Natural killer cell (primary cell): ENCODE measurements at regions not wholly inside any gene's neighbourhood (a gene's known extent, or its start where the extent isn't known, plus 50 kb on each side); places are given as distances from the start of the nearest gene placed in this dataset.

ENCODE experiments used
- ATAC-seq, 3 donors: fragments of 150-1000 bp in 2 of 3; fragments of 200-7000 bp in 1 of 3; cut with Tn5 transposase; 1 replicate in 1 of 3; 2 replicates in 2 of 3; pipeline ENCODE4 v1.10.0; 2021; ENCODE audit warnings: mild to moderate bottlenecking in 2 of 3, moderate library complexity in 2 of 3
- DNase-seq, 2 donors: peaks; one replicate each; pipeline versions ENCODE4 v3.0.0 to v3.0.0-alpha.2; 2013 to 2021; ENCODE audit warnings: mixed read lengths in 1 of 2
- H3K27ac ChIP-seq: one replicate; pipeline ENCODE4 v1.5.1; 2013; ENCODE audit warnings: mild to moderate bottlenecking, low read length
- H3K27me3 ChIP-seq: one replicate; pipeline ENCODE4 v1.6.1; 2013; ENCODE audit warnings: low read length; ENCODE audit not compliant: control insufficient read depth, insufficient read depth
- H3K36me3 ChIP-seq: one replicate; pipeline ENCODE4 v1.6.1; 2013; ENCODE audit warnings: low read length; ENCODE audit not compliant: control insufficient read depth, insufficient read depth
- H3K4me1 ChIP-seq: one replicate; pipeline ENCODE4 v1.6.1; 2013; ENCODE audit warnings: low read length; ENCODE audit not compliant: control insufficient read depth, insufficient read depth
- H3K4me3 ChIP-seq: one replicate; pipeline ENCODE4 v1.5.1; 2013; ENCODE audit warnings: low read length
- H3K9me3 ChIP-seq: one replicate; pipeline ENCODE4 v1.6.1; 2013; ENCODE audit warnings: low read length; ENCODE audit not compliant: control insufficient read depth, insufficient read depth
- H3K27ac Mint-ChIP-seq, 2 donors: one replicate each; pipeline ENCODE4 v1.8.0; 2022; ENCODE audit warnings: mild to moderate bottlenecking in 2 of 2, mixed read lengths in 2 of 2, moderate library complexity in 1 of 2
- H3K27me3 Mint-ChIP-seq, 2 donors: one replicate each; pipeline ENCODE4 v1.8.0; 2022; ENCODE audit warnings: low read depth in 2 of 2, mixed read lengths in 2 of 2
- H3K36me3 Mint-ChIP-seq: one replicate; pipeline ENCODE4 v1.8.0; 2022; ENCODE audit warnings: mixed read lengths
- H3K4me1 Mint-ChIP-seq, 2 donors: one replicate each; pipeline ENCODE4 v1.8.0; 2022; ENCODE audit warnings: mixed read lengths in 2 of 2
- H3K4me3 Mint-ChIP-seq: one replicate; pipeline ENCODE4 v1.8.0; 2022; ENCODE audit warnings: mild to moderate bottlenecking, moderate library complexity, mixed read lengths
- H3K9me3 Mint-ChIP-seq, 2 donors: one replicate each; pipeline ENCODE4 v1.8.0; 2022; ENCODE audit warnings: mixed read lengths in 2 of 2
- CTCF ChIP-seq: fragments of 200-600 bp; IDR thresholded peaks from one replicate; pipeline ENCODE4 v1.8.0; 2022; ENCODE audit warnings: antibody characterized with exemption
- WGBS: methylation state at CpG from one replicate; pipeline ENCODE4 v1.1.7; 2013; ENCODE audit warnings: missing lambda C conversion rate; ENCODE audit not compliant: insufficient coverage; 5-methylcytosine and 5-hydroxymethylcytosine counted together
- intact Hi-C: fragments of 100-400 bp; cut with micrococcal nuclease; formaldehyde crosslinking; loops from one replicate; pipeline ENCODE4 v1.14.2; 2022

DNA sequence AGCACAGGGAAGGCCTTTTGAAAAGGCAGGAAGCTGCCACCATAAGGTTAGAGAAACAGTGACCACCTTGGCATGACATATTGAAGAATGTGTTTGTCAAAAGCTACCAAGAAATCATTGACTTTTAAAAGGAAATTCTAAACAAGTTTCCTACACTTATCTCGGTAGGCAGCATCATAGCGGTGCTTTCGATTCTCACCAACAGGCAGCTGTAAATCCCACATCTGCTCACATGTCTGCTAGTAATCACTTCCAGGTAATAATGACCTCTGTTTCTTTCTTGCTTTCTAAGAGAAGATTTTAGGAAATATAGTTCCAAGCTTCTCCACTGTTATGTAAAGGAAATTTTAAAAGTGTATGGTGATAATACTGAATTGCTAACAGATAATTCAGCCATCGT is 821.1 kb upstream of the FOXG1 start:
- intact Hi-C loops, result no loop called here
- peaks cover 6 to 18% of the 10 kb centered on the region in 2 donors for H3K9me3 Mint-ChIP-seq
- TF ChIP-seq CTCF, result no peak

DNA sequence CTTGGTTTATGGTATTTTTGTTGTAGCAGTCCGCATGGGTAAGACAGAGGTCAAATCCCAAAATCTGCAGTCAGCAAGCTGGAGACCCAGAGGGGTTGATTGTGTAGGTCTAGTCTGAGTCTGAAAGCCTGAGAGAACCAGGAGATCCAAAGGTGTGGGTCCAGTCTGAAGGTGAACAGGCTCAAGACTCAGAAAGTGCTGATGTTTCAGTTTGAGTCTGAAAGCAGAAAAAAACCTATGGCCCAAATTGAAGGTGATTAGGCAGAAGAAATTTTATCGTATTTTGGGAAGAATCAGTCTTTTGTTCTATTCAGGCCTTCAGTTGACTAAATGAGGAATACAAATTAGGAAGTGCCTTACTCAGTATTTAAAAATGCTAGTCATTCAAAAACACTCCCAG is 807.8 kb upstream of the FOXG1 start:
- H3K4me3 ChIP-seq, result no peak overlapping the region
- intact Hi-C loops, result no loop called here
- H3K36me3 ChIP-seq, result no peaks in the 10 kb centered on the region
- H3K36me3 Mint-ChIP-seq, result no peaks in the 10 kb centered on the region
- H3K9me3 ChIP-seq, result peaks cover 6% of the 10 kb centered on the region
- ATAC-seq (no peak), DNase-seq (no peak)
- H3K27me3 Mint-ChIP-seq, result no peaks in the 10 kb centered on the region
- no peak for TF ChIP-seq CTCF
- no peaks in the 10 kb centered on the region for H3K27me3 ChIP-seq
- no peak overlapping the region for H3K4me3 Mint-ChIP-seq
- peaks cover 13 to 21% of the 10 kb centered on the region in 2 donors for H3K9me3 Mint-ChIP-seq
- H3K27ac Mint-ChIP-seq, result no peak overlapping the region
- WGBS, result 84% methylated on average over 2 of the region's 2 CpGs
- no peaks in the 10 kb centered on the region for H3K4me1 Mint-ChIP-seq
- no peaks in the 10 kb centered on the region for H3K4me1 ChIP-seq
- H3K27ac ChIP-seq, result no peak overlapping the region

More for the DNA sequence above, 821.1 kb upstream of the FOXG1 start:
- no peak overlapping the region for H3K27ac ChIP-seq
- Mint-ChIP-seq H3K4me1 (no peaks in the 10 kb centered on the region), H3K27me3 (no peaks in the 10 kb centered on the region), H3K4me3 (no peak overlapping the region), H3K36me3 (no peaks in the 10 kb centered on the region), H3K27ac (no peak overlapping the region)
- no peak overlapping the region for H3K4me3 ChIP-seq
- H3K27me3 ChIP-seq, result no peaks in the 10 kb centered on the region
- 37% methylated on average over 3 of the region's 4 CpGs for WGBS
- no peak for DNase-seq
- H3K36me3 ChIP-seq, result no peaks in the 10 kb centered on the region
- H3K9me3 ChIP-seq, result no peaks in the 10 kb centered on the region
- ATAC-seq, result no peak
- no peaks in the 10 kb centered on the region for H3K4me1 ChIP-seq

GRCh38 chr14:27995691-27996090 is 770.9 kb upstream of the FOXG1 start:
- DNase-seq, result no peak
- Mint-ChIP-seq H3K36me3 (peaks cover 7% of the 10 kb centered on the region), H3K4me3 (no peak overlapping the region), H3K4me1 (no peaks in the 10 kb centered on the region), H3K27ac (no peak overlapping the region), H3K9me3 (peaks cover 11 to 19% of the 10 kb centered on the region in 2 donors), H3K27me3 (no peaks in the 10 kb centered on the region)
- Histone ChIP-seq H3K4me1 (no peaks in the 10 kb centered on the region), H3K36me3 (no peaks in the 10 kb centered on the region), H3K27me3 (no peaks in the 10 kb centered on the region), H3K9me3 (no peaks in the 10 kb centered on the region), H3K4me3 (no peak overlapping the region), H3K27ac (no peak overlapping the region)
- intact Hi-C loops, result no loop called here
- WGBS, result 86% methylated on average over 5 of the region's 5 CpGs
- no peak for TF ChIP-seq CTCF
- ATAC-seq, result no peak

DNA sequence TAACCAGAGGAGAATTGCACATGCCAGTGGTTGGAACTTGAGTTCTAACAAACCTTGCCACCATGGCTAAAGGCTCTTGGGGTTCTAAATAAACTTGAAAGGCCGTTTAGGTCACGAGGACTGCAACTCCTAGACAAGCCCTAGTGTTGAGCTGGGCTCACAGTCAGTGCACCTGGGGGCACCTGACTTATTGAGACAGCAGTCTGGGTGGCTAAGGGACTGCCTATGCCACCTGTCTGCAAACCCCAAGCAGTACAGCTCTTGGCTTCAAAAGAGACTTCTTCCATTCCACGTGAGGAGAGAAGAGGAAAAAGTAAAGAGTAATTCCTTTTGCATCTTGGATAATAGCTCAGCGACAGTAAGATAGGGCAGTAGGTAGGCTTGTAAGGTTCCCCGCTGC is 765.6 kb upstream of the FOXG1 start:
- no peak for ATAC-seq
- TF ChIP-seq CTCF, result no peak
- 81% methylated on average over 5 of the region's 5 CpGs for WGBS

More for the DNA sequence above, 765.6 kb upstream of the FOXG1 start:
- Histone ChIP-seq H3K27me3 (no peaks in the 10 kb centered on the region), H3K4me3 (no peak overlapping the region), H3K9me3 (peaks cover 11% of the 10 kb centered on the region), H3K36me3 (no peaks in the 10 kb centered on the region), H3K4me1 (no peaks in the 10 kb centered on the region), H3K27ac (no peak overlapping the region)
- no peak overlapping the region for H3K4me3 Mint-ChIP-seq
- H3K4me1 Mint-ChIP-seq, result no peaks in the 10 kb centered on the region
- peaks cover 11 to 20% of the 10 kb centered on the region in 2 donors for H3K9me3 Mint-ChIP-seq
- no peak for DNase-seq
- H3K36me3 Mint-ChIP-seq, result peaks cover 22% of the 10 kb centered on the region
- intact Hi-C loops, result no loop called here
- H3K27me3 Mint-ChIP-seq, result no peaks in the 10 kb centered on the region
- no peak overlapping the region for H3K27ac Mint-ChIP-seq
